Gastrocnemius medialis (tissue), 4 donors: ENCODE measurements at regions not wholly inside any gene's neighbourhood (a gene's known extent, or its start where the extent isn't known, plus 50 kb on each side); places are given as distances from the start of the nearest gene placed in this dataset.

ENCODE experiments used
- POLR2A ChIP-seq, 2 donors: fragments of 450-650 bp; IDR thresholded peaks; one replicate each; pipeline ENCODE4 v1.6.1; 2017; ENCODE audit warnings: antibody characterized with exemption in 2 of 2, mild to moderate bottlenecking in 2 of 2, moderate library complexity in 2 of 2
- TF ChIP-seq, protein P1 (sequence below), 5 experiments: fragments of 450-650 bp in 3 of 5; fragments of 200-600 bp in 2 of 5; sonication (generic) in 2 of 5; IDR thresholded peaks in 4 of 5; conservative IDR thresholded peaks in 1 of 5; 1 replicate in 4 of 5; 2 replicates in 1 of 5; pipeline ENCODE4 v1.5.1; 2016 to 2019; ENCODE audit warnings: antibody characterized with exemption in 5 of 5, mild to moderate bottlenecking in 3 of 5, moderate library complexity in 3 of 5

DNA sequence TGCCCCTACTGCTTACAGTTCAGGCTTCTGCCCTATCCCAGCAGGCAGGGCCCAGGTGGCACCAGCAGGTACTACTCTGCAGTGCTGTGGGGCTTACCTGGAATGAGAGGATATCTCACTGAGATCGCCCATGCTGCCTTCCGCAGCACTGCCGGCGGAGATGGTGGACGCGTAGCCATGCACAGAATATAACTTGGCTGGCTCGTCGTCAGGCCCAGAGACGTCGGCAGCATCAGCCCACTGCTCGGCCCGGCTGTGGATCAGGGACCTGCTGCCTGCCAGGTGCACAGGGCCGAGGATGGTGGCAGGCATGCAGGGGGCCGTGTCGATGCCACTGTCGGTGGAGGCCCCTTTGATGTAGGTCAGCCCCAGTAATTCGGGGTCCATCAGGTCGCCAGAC is 190.9 kb downstream of the SIPA1L2 start:
- TF ChIP-seq, protein P1, sequence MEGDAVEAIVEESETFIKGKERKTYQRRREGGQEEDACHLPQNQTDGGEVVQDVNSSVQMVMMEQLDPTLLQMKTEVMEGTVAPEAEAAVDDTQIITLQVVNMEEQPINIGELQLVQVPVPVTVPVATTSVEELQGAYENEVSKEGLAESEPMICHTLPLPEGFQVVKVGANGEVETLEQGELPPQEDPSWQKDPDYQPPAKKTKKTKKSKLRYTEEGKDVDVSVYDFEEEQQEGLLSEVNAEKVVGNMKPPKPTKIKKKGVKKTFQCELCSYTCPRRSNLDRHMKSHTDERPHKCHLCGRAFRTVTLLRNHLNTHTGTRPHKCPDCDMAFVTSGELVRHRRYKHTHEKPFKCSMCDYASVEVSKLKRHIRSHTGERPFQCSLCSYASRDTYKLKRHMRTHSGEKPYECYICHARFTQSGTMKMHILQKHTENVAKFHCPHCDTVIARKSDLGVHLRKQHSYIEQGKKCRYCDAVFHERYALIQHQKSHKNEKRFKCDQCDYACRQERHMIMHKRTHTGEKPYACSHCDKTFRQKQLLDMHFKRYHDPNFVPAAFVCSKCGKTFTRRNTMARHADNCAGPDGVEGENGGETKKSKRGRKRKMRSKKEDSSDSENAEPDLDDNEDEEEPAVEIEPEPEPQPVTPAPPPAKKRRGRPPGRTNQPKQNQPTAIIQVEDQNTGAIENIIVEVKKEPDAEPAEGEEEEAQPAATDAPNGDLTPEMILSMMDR (IDR thresholded peaks at IDR 0.05 in 4 of 5, conservative IDR thresholded peaks at IDR 0.05 in 1 of 5): no peak
- TF ChIP-seq POLR2A (IDR thresholded peaks at IDR 0.05): no peak
